ENCODE measurements at regions not wholly inside any gene's neighbourhood (a gene's known extent, or its start where the extent isn't known, plus 50 kb on each side); places are given as distances from the start of the nearest gene placed in this dataset.

DNA sequence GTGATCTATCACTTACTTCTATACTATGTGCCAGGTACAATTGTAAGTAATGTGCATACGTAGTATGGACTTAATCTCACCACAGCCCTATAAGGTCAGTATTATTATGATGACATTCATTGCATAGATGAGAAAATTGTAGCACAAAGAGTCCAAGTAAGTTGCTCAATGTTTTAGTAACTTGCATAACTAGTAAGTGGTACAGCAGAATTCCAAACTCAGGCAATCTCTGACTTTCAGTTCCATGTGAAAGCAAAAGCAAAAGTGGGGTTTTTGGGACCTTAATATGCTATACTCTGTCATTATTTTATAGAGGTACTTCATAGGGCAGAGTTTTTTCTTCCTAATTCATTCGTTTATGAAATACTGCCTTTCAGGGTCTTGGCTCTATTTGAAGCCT is 188.8 kb upstream of the VEGFC start:
- Mint-ChIP-seq H3K27ac (no peak overlapping the region), H3K4me3 (no peak overlapping the region), H3K9me3 (peaks cover 5% of the 10 kb centered on the region), H3K4me1 (ENCODE audit: low read depth) (no peaks in the 10 kb centered on the region), H3K27me3 (no peaks in the 10 kb centered on the region), H3K36me3 (ENCODE audit: low read depth) (no peaks in the 10 kb centered on the region)
- Histone ChIP-seq H3K27ac (ENCODE audit: low read depth in 1 of 2, low read length in 2 of 2) (no peak overlapping the region), H3K4me3 (ENCODE audit: low read length) (no peak overlapping the region), H3K27me3 (ENCODE audit: control insufficient read depth in 1 of 2, insufficient read depth in 2 of 2, low read length in 2 of 2) (no peaks in the 10 kb centered on the region), H3K36me3 (ENCODE audit: insufficient read depth, low read length) (no peaks in the 10 kb centered on the region), H3K9me3 (ENCODE audit: control insufficient read depth in 1 of 2, insufficient read depth in 1 of 2, low read length in 2 of 2) (no peaks in the 10 kb centered on the region), H3K4me1 (ENCODE audit: insufficient read depth, low read length) (no peaks in the 10 kb centered on the region)
- ATAC-seq (ENCODE audit: poor library complexity) (no peak), DNase-seq (peak in 2 of 14 experiments; percentile 11 to 16)
- intact Hi-C loops (cut with DNase I, micrococcal nuclease) = no loop called here
- ChIA-PET POLR2A (no interaction called here), CTCF (no interaction called here)
- TF ChIP-seq, protein P1, sequence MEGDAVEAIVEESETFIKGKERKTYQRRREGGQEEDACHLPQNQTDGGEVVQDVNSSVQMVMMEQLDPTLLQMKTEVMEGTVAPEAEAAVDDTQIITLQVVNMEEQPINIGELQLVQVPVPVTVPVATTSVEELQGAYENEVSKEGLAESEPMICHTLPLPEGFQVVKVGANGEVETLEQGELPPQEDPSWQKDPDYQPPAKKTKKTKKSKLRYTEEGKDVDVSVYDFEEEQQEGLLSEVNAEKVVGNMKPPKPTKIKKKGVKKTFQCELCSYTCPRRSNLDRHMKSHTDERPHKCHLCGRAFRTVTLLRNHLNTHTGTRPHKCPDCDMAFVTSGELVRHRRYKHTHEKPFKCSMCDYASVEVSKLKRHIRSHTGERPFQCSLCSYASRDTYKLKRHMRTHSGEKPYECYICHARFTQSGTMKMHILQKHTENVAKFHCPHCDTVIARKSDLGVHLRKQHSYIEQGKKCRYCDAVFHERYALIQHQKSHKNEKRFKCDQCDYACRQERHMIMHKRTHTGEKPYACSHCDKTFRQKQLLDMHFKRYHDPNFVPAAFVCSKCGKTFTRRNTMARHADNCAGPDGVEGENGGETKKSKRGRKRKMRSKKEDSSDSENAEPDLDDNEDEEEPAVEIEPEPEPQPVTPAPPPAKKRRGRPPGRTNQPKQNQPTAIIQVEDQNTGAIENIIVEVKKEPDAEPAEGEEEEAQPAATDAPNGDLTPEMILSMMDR (IDR thresholded peaks at IDR 0.05) = no peak

DNA sequence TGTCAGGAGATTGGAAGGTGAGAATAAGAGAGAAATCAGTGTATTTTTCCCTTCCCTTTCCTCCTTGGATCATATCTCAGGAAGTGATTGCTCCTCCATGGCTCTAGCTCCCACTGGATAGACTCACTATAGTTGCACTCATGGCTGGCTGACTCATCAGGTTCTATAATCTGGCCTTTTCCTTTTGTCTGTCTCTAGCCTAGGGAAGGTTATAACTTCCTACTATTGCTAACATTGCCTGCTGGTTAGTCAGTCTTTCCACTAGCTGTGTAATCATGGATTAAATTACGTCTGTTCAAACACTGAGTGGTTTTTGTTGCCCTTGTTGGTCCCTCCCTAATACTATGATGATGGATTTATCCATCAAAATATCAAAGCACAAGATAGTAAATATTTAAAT is 195.5 kb upstream of the VEGFC start:
- POLR2A ChIA-PET = no interaction called here
- no peaks in the 10 kb centered on the region for H3K4me1 ChIP-seq (ENCODE audit: insufficient read depth, low read length)

DNA sequence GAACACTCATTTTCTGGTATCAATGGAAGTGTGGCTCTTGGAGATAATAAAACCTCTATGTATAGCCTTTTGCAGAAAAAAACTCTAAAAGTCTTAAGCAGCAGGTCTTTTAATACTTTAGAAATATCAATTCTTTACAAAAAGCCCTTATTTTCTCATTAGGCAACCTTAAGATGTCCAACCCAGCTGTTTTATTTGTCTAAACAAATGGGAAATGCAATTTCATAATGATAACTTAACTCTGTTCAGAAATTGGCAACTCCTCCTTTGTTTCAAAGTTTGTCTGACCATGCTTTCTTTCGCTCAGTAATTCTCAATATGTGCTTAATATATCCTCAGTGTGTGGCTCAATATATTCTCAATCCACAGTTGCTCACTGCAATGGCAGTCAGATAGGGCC is 196.5 kb upstream of the VEGFC start:
- Mint-ChIP-seq H3K36me3 (ENCODE audit: low read depth) (no peaks in the 10 kb centered on the region), H3K9me3 (peaks cover 9% of the 10 kb centered on the region), H3K4me1 (ENCODE audit: low read depth) (no peaks in the 10 kb centered on the region), H3K27me3 (no peaks in the 10 kb centered on the region), H3K4me3 (no peak overlapping the region), H3K27ac (no peak overlapping the region)
- intact Hi-C loops (cut with DNase I, micrococcal nuclease) = no loop called here
- TF ChIP-seq, protein P1 (IDR thresholded peaks at IDR 0.05) = no peak
- no peaks in the 10 kb centered on the region for H3K9me3 ChIP-seq (ENCODE audit: control insufficient read depth in 1 of 2, insufficient read depth in 1 of 2, low read length in 2 of 2)
- no peak overlapping the region for H3K4me3 ChIP-seq (ENCODE audit: low read length)
- DNase-seq (no peak), ATAC-seq (ENCODE audit: poor library complexity) (no peak)
- H3K27ac ChIP-seq (ENCODE audit: low read depth in 1 of 2, low read length in 2 of 2) = no peak overlapping the region
- H3K27me3 ChIP-seq (ENCODE audit: control insufficient read depth in 1 of 2, insufficient read depth in 2 of 2, low read length in 2 of 2) = no peaks in the 10 kb centered on the region
- POLR2A ChIA-PET = no interaction called here
- H3K36me3 ChIP-seq (ENCODE audit: insufficient read depth, low read length) = no peaks in the 10 kb centered on the region
- H3K4me1 ChIP-seq (ENCODE audit: insufficient read depth, low read length) = no peaks in the 10 kb centered on the region
- CTCF ChIA-PET = interaction anchor here (1.7 kb wide), 1 partner anchor 12 kb away, joined by 3 read pairs; no protein-coding TSS in a partner anchor

More for the DNA sequence above, 195.5 kb upstream of the VEGFC start:
- H3K27me3 ChIP-seq (ENCODE audit: control insufficient read depth in 1 of 2, insufficient read depth in 2 of 2, low read length in 2 of 2) = no peaks in the 10 kb centered on the region
- Mint-ChIP-seq H3K27me3 (no peaks in the 10 kb centered on the region), H3K27ac (no peak overlapping the region), H3K4me1 (ENCODE audit: low read depth) (no peaks in the 10 kb centered on the region), H3K36me3 (ENCODE audit: low read depth) (no peaks in the 10 kb centered on the region), H3K4me3 (no peak overlapping the region), H3K9me3 (peaks cover 9% of the 10 kb centered on the region)
- TF ChIP-seq, protein P1 (IDR thresholded peaks at IDR 0.05) = no peak
- no peak overlapping the region for H3K27ac ChIP-seq (ENCODE audit: low read depth in 1 of 2, low read length in 2 of 2)
- intact Hi-C loops (cut with DNase I, micrococcal nuclease) = no loop called here
- CTCF ChIA-PET = no interaction called here
- no peaks in the 10 kb centered on the region for H3K9me3 ChIP-seq (ENCODE audit: control insufficient read depth in 1 of 2, insufficient read depth in 1 of 2, low read length in 2 of 2)
- H3K4me3 ChIP-seq (ENCODE audit: low read length) = no peak overlapping the region
- DNase-seq (no peak), ATAC-seq (ENCODE audit: poor library complexity) (no peak)
- no peaks in the 10 kb centered on the region for H3K36me3 ChIP-seq (ENCODE audit: insufficient read depth, low read length)

Data from CD4-positive, alpha-beta T cell (primary cell).